CD4-positive, alpha-beta T cell treated with Interleukin-1 beta for 1 hour (primary cell): ENCODE measurements at regions not wholly inside any gene's neighbourhood (a gene's known extent, or its start where the extent isn't known, plus 50 kb on each side); places are given as distances from the start of the nearest gene placed in this dataset.
"Not testable (repeated sequence)": the region's sequence is repeated elsewhere in the genome, so short reads cannot be mapped to it uniquely, and the experiment has no call there.

Experiments used
- DNase-seq, 2 donors: peaks; one replicate each; pipeline ENCODE4 v3.0.0-alpha.2; 2020 to 2022

DNA sequence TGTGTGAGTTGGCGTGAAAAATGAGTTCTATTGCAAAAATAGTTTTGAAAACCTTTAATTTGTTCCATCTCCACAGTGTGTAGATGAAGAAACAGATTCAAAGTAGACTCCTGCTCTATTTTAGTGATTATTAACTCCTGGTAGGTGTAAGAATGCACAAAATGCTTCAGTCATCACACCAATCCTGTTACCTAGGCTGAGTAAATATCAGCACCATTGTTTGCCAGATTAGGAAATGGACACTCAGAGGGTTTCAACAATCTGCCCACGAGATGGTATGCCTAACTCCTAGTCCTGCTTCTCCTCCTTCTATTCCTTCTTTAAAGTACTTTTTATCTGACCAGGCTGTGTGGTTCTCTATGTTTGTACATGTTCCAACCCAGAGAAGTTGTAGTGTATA, 108.9 kb upstream of the AHI1 start:
- no peak for DNase-seq

DNA sequence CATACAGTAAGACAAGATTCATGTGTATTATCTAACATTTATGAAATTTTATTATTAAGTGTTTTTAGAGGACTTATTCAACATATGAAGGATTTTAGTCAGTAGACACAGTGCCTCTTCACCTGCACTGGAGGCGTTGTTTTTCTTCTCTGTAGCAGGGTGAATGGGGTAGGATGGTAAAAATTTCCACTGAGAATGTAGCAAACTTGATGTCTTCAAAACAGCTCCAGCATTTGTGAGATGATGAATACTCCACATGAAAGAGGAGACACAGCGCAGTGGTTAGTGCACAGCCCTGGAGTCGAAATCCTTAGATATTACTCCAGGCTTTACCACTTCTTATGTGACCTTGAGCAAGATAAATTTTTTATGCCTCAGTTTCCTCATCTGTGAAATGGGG, 110.5 kb upstream of the AHI1 start:
- no peak for DNase-seq

DNA sequence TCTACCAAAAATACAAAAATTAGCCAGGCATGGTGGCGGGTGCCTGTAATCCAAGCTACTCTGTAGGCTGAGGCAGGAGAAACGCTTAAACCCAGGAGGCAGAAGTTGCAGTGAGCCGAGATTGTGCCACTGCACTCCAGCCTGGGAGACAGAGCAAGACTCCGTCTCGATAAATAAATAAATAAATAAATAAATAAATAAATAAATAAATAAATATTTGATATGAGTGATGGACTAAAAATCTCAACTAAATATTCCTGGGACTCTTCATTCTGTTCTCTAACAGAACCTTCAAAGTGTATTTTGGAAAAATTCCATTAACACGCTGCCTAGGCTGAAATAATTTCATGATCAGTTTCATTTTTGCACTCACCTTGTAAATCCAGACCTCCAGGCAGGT, 112.7 kb upstream of the AHI1 start:
- DNase-seq, result not testable (repeated sequence)

DNA sequence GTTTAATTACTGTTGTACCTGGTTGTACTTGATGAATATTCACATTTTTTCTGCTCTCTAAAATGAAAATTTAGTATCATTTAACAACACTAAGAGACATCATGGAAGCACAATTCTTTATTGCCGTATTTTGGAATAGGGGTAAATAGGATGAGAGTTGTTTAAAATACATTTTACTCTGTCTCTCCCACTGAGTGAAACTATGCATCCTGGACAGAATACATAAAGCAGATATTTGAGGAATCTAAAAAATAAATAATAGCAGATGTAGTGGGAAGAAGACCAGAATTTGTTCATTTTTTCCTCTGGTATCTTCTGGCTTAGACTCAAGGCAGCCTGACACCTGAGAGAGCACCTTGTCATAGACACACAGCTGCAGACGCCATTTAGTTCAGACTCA, 119.1 kb upstream of the AHI1 start:
- no peak for DNase-seq

DNA sequence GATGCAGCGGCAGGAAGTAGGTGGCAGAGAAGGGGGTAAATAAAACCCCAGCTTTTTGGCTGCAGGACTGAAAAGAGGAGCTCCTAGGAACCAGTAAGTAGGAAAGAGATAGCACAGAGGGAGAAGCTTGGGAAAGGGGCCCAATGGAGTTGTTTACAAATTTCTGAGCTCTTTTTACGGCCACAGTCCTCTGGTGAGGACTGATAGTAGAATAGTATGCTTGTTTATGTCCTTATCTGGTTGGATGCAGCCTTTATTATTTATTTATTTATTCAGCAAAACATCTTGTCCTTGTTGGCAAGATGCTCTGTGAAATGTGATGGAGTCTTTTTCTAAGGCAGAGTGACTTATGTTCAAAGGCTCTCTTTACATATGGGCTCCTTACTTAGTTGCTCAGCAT, 119.7 kb upstream of the AHI1 start:
- DNase-seq, result no peak

DNA sequence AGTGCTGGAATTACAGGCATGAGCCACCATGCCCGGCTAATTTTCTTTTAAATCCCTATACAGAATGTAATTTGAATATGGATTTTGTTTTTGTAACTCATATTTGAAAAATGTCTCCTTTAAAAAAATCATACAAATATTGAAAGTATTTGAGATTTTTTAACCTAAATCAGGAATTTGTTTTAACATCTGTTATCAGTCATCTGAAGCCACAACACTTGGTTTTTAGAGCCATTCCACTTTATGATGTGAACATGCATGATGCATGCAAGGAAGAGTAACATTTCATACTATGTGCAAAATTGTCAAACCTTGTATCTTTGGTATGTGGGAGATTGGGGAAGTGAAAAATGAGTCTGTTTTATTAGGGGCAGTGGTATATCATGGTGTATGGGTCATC, 124.5 kb upstream of the AHI1 start:
- no peak for DNase-seq

DNA sequence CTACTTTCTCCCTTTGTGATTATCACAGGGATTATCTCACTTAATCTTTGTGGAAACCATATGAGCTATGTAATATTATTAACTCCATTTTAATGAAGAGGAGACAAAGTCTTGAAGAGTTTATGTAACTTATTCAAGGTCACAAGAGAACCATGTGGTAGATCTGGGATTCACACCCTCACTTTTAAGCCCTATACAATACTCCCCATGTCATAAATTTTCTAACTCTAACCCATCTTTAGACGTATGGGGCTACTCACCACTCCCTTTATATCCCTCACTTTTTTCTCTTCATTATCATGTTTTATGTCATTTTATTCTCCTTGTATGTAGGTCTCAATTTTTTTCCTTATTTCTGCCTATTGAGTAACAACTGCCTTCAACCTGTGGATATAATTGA, 126.4 kb upstream of the AHI1 start:
- no peak for DNase-seq

DNA sequence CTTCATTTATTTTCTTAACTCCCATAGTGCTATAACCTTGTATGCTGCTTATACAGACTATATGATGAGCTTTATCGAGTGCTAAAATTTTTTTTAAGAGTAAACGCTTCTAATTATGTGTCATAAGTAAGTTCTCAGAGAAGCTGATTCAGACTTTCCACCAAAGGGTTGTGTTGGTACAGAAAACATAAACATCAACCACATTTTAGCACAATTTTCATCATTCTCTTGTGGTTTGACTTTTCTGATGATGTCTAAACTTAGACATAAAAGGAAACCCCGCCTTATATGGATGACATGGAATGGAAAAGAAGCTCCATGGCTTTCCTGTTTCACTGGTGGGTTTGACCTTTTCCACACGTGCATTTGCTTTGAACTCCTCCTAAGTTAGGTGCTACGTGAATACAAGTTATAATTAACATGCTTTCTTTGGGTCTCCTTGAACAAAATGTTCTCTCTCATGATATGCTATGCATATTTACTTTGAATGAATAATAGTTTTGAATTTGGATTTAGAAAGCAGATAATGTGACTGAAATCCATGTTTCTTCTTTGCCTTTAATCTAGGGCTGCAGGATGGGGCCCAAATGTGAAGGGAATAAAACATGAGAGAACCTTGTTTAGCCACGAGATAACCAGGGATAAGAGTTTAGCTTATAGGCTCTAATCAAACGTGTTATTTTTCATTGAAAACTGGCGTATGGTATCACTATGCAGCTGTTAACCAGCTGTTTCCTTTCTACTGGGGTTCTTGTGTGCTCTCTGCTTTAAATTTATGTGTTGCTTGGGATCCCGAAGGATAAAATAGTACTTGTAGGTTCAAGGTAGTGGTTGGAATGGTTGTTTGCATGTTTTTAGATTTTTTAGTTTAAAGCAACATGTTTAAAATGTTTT, 127.1 kb upstream of the AHI1 start:
- peak in 1 of 2 donors; percentile 8 for DNase-seq

DNA sequence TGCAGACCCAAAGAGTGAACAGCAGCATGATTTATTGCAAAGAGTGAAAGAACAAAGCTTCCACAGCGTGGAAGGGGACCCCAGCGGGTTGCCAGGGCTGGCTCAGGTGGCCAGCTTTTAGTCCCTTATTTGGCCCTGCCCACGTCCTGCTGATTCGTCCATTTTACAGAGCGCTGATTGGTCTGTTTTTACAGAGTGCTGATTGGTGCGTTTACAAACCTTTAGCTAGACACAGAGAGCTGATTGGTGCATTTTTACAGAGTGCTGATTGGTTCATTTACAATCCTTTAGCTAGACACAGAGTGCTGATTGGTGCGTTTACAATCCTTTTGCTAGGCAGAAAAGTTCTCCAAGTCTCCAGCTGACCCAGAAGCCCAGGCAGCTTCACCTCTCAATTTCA, 128.5 kb upstream of the AHI1 start:
- DNase-seq, result not testable (repeated sequence)

DNA sequence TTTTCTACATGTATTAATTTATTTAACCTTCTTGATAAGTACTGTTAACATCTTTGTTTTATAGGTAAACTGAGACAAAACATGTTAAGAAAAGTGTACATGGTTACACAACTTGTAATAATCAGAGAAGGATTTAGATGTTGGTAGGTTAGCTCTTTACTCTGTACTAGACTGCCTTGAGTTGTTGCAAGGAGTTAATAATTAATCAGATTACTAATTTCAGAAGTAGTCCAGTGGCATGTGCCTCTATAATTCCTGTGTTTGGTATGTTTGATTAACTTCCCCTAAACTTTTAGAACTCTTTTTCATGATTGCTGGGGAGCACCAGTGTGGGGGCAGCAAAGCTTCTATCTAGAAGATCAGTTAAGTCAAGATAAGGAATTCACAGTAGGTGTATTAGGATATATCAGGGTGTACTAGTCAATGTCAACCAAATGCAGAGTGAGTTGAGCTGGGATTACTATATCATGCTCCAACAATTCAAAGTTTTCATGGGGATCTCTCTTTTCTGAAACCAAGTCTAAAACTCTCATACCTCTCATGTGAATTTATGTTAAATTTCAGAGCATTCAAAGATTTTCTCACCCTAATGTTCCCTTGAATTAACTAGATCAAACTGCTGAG, 129.7 kb upstream of the AHI1 start:
- no peak for DNase-seq

DNA sequence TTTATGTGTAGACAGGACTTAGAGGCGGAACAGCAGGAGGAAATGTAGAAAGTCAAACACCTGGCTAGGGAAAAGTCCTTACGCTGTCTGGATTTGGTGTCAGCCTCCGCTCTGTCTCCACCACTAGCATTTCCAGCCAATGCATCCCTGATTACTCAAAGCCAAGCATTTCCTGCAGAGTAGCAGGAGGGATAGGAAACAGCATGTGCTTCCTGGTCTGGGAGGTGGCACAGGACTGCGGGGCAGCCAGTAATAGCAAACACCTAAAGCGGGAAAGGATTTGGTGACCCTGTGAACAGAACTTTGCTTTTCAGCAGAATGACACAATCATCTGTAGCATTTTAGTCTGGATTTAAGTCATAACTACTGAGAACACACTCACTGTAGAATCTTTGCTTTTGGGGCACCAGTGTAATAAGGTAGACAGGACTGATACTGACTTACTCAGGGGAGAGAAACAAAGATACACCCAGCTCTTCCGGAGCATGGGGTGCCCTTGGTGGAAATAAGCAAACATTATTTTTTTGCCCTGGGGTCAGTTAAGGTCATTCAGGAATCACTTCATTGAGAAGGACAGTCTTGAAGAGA, 133.3 kb upstream of the AHI1 start:
- no peak for DNase-seq

DNA sequence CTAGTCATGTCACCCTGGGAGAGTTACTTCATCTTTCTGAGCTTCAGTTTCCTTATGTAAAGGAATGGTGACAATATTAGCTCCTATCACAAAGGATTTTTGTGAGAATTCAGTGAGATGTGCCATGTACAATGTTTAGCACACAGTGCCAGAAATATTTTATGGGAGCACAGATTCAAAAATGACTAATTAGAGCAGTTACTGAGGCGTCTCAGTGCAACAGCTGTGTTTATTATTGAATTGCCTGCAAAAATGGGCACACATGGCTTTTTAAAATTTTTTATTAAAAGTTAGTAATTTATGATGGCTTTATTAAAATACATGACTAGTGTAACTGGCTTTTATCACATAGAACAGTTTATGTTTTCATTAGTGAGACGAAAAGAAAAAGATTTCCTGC, 134.3 kb upstream of the AHI1 start:
- DNase-seq, result no peak

DNA sequence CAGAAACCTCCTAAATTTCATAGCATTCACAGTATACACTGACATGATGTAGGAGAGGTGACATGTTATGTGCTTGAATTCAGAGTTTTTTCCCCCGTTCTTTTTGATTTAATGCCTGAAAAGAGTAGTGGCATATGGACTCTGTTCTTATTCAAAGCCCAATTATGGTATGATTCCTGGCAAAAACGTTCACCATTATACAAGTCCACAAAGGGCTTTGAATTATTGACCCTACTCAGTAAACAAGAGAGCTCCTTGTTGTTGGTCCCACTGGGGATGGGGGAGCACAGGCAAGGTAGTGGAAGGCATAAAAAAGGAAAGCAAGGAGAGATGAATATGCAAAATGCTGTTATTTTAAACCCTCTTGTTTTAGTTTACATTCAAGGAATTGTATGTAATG, 136.0 kb upstream of the AHI1 start:
- DNase-seq, result no peak

DNA sequence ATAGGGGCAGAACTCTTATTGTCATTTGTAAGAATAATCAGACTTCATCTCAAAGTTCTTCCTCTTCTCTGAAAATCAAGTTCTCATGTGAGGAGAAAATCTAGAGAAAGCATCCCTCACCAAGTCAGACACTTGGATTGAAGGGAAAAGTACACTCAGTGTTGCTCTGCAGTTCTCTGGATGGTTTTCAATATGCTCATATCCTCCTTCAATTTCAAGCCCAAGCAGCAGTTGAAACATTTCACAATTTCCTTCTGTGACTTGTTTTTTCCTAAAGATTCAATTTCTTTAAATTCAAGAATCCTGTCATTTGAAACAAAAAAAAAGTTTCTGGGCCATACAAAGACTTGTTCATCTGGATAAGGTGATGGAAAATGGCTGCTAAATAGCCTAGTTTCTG, 140.2 kb upstream of the AHI1 start:
- DNase-seq, result no peak

DNA sequence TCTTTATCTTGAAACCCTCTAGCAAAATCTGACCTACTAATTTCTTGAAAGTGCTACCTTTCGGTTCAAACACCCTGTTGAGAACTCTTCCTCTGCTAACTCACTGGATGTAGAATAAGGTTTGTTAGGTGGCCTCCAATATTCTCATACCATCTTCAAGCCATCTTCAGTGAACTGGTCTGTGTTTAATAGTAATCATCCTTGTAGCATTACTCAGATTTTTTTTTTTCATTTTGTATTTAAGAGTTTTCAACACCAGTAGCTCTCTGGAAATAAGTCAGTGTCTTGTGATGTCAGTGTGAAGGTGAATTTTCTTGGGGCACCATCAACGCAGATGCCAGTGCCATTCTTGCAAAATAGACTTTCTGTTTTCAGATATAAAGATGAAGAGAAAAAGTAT, 140.6 kb upstream of the AHI1 start:
- no peak for DNase-seq

DNA sequence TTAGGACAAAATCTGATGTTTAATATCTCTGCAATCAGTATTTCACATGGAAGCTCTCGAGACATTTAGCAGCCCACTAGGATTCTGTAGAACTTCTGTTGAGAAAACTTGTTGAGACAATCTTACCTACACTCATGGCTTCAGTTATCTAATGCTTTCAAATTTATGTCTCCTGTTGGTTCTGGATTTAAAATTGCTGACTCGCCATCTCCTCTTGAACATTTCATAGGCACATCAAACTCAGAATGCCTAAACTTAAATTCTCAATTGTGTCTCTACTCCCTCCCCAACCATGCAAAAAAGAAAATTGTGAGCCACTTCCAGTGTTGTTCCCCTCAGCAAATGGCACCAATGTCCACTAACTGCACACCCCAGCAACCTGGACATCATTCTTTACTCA, 142.5 kb upstream of the AHI1 start:
- DNase-seq, result no peak

DNA sequence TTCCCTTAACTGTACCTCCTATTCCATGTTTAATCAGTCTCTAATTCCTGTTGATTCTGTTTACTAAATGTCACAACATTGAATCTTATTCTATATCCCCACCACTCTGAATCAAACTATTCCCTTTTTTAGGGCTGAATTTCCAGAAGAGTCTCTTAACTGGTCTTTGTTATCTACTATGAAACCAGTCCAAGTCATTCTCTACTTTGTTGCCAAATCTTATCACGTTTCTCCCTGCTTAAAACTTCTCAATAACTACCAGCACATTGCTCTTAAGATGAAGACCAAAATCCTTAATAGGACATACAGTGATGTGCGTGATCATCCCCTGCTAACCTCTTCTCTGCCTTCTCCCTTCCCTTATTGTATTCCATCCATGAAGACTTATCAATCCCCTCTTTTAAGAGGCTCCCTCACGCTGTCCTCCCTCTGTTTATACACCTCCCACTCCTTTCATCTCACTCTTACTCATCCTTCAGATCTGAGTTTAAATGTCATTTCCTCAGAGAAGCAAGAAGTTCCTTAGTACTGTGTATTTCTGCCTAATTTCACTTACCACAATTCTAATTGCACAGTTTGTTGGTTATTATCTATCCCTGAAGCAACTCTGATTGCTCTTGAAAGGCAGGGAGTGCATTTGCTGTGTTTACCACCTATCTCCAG, 143.0 kb upstream of the AHI1 start:
- DNase-seq, result no peak

DNA sequence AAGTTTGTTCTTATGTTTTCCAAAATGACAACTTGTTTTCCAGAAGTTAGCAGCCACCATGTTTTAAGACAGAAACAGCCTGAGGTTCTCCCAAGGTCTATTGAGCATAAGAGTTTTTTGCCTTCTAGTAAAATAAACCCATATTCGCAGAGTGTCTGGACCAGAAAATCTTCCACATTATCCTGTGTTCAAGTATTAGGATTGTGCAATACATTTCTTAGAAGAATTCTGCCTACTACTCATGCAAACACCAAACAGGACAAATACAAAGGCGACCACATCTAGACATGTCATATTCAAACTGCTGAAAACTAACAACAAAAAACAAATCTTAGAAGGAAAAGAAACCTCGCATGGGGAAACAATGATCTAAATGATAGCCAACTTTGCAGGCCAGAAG, 145.4 kb upstream of the AHI1 start:
- DNase-seq, result no peak

DNA sequence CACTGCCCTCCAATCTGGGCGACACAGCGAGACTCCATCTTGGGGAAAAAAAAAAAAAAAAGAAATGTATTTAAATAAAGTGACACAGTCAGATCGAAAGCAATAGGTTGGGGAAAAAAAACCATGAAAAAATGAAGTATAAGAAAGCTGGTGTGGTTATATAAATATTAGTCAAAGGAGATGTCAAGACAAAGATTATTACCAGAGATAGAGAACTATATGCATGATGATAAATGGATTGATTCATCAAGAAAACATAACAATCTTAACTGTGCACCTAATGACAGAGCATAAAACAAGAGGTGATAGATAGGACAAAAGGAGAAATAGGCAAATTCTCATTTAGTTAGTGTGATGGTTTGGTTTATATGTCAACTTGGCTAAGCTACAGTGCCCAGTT, 146.9 kb upstream of the AHI1 start:
- DNase-seq, result no peak

DNA sequence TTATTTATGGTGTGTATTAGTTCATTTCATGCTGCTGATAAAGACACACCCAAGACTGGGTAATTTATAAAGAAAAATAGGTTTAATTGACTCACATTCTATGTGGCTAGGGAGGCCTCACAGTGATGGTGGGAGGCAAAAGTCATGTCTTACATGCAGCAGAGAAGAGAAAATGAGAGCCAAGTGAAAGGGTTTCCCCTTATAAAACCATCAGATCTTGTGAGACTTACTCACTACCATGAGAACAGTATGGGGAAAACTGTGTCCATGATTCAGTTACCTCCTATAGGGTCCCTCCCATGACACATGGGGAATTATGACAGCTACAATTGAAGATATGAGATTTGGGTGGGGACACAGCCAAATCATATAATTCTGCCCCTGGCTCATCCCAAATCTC, 150.0 kb upstream of the AHI1 start:
- no peak for DNase-seq

DNA sequence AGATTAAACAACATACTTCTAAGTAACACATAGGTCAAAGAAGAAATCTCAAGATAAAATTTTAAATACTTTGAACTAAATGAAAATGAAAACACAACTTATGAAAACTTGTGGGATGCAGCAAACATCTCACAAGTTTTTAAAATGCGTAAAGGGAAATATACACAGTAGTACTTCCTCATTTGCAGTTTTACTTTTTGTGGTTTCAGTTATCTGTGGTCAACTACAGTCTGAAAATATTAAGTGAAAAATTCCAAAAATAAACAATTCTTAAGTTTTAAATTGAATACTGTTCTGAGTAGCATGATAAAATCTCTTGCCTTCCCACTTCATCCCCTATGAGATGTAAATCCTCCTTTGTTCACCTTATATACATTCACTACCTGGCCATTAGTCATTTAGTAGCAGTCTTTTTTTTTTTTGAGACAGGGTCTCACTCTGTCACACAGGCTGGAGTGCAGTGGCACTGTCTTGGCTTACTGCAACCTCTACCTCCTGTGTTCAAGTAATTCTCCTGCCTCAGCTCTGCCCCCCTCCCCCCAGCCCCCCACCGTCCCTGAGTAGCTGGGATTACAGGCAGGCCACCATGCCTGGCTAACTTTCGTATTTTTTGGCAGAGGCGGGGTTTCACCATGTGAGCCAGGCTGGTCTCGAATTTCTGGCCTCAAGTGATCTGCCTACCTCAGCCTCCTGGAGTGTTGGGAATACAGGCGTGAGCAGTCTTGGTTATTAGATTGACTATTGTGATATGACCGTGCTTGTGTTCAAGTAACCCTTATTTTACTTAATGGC, 154.6 kb upstream of the AHI1 start:
- DNase-seq, result no peak

DNA sequence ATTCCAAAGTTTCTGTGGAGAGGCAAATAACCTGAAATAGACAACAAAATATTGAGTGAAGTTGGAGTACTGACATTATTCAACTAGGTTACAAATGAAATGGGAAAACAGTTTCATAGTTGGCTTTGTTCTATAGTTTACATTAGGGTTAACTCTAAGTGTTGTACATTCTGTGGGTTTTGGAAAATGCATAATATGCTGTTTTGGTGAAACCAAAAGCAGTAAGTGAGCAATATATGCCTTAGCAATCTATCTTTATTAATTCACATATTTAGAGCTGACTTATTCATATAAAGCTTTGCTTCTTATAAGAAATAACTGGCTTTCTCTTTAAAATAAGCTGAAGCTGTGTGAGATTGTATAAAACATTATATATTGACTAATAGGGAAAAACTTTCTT, 157.5 kb upstream of the AHI1 start:
- no peak for DNase-seq

DNA sequence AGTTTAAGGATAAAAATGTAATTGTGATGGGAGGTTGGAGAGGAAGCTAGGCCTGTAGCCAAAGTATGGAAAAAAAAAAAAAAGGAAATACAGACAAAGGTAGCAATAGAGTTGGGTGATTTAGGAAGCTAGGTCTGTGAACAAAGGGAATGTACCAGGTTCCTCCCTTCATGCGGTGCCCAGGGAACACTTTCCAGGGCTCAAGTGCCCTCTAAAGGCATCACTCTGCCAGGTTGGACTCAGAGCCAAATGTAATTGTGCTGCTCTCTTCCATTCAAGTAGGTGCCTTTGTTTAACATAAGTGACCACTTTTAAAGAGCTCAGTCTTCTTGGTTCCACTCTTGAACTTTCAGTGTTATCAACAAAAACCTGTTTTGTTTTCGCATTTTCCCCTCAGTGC, 159.7 kb upstream of the AHI1 start:
- DNase-seq, result no peak
